Heart left ventricle (tissue), 13 donors: ENCODE measurements at regions not wholly inside any gene's neighbourhood (a gene's known extent, or its start where the extent isn't known, plus 50 kb on each side); places are given as distances from the start of the nearest gene placed in this dataset.

Source experiments
- POLR2A ChIP-seq, 2 donors: fragments of 450-650 bp; IDR thresholded peaks; one replicate each; pipeline ENCODE4 v1.6.1; 2017; ENCODE audit warnings: antibody characterized with exemption in 2 of 2, mild to moderate bottlenecking in 2 of 2, moderate library complexity in 2 of 2
- TF ChIP-seq, protein P1 (sequence below), 12 donors: fragments of 200-600 bp; sonication (generic) in 4 of 12; IDR thresholded peaks; one replicate each; pipeline versions ENCODE4 v1.5.0 to v1.8.0; 2018 to 2022; ENCODE audit warnings: antibody characterized with exemption in 12 of 12, mild to moderate bottlenecking in 5 of 12
- donor health status: ischemic (EF 13 %, LVEDD 7.1; RV severe dilation, severe dysfunction).
- donor health status: DM: no; HTN: yes; CAD: no.
- donor health status: DM: no; HTN: no; CAD: no.
- donor health status: ischemic (EF 25% LVEDD 6.9; RV normal size, moderate dysfunction).
- donor health status: ischemic (EF 25% LVEDD 5.7; RV mildly dilated, moderate dysfunction).
- donor health status: ischemic (EF 35%, LVEDD 5.7; RV mildly dilated, moderate dysfunction).
- donor health status: nonischemic (EF 11% LVEDD 7.7; RV severe dilation, severe dysfunction).
- donor health status: DM: yes; HTN: yes; CAD: no.
- donor health status: PGD.
- donor health status: ischemic (EF 29% LVEDD 5.4; RV normal size, mild dysfunction).
- donor health status: nonischemic (EF 23%, LVEDD 6.1; RV moderate dilation, normal function).

DNA sequence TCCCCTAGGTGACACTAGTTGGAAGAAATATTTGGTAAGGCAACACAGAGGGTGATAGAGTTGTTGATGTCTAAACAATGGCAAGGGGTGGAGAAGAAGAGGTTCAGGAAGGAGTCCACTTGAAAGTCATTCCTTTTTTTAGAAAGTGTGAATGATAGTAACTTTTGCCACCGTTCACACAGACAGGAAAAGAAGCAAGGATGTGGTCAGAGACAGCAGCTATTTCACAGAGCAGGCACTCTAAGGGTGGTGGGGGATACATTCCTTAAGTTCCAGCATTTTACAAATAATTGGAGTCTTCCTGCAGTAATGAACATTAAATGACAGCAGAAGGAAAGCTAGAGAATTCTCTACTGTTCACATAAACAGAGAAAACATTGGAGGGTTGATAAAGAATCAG lies 75.4 kb upstream of the ZNF385D start:
- TF ChIP-seq, protein P1, sequence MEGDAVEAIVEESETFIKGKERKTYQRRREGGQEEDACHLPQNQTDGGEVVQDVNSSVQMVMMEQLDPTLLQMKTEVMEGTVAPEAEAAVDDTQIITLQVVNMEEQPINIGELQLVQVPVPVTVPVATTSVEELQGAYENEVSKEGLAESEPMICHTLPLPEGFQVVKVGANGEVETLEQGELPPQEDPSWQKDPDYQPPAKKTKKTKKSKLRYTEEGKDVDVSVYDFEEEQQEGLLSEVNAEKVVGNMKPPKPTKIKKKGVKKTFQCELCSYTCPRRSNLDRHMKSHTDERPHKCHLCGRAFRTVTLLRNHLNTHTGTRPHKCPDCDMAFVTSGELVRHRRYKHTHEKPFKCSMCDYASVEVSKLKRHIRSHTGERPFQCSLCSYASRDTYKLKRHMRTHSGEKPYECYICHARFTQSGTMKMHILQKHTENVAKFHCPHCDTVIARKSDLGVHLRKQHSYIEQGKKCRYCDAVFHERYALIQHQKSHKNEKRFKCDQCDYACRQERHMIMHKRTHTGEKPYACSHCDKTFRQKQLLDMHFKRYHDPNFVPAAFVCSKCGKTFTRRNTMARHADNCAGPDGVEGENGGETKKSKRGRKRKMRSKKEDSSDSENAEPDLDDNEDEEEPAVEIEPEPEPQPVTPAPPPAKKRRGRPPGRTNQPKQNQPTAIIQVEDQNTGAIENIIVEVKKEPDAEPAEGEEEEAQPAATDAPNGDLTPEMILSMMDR (IDR thresholded peaks at IDR 0.05): no peak
- TF ChIP-seq POLR2A (IDR thresholded peaks at IDR 0.05): no peak
